ENCODE measurements at regions not wholly inside any gene's neighbourhood (a gene's known extent, or its start where the extent isn't known, plus 50 kb on each side); places are given as distances from the start of the nearest gene placed in this dataset.
"Not testable (repeated sequence)": the region's sequence is repeated elsewhere in the genome, so short reads cannot be mapped to it uniquely, and the experiment has no call there.

DNA sequence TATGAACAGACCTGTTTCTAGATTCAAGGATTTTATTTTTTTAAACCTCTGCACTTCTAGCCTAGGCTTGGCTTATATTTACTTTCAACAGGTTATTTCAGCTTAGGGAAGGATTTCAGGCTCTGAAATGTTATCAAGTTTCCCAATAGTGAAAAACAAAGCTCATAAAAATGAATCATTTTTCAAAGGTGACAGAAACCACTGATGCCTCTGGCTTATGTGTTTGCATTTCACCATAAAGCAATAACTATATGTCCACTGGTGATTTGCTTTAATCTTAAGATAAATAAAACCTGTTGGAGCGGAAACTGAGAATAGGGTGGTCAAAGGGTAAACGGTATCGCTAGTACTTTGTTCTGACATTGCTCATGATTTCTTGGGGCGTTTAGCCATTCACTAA is 141.2 kb upstream of the LRIG1 start:
- Histone ChIP-seq H3K9ac (ENCODE audit: low read length) (no peak overlapping the region), H4K20me1 (ENCODE audit: low read depth, low read length) (no peaks in the 10 kb centered on the region), H3K9me3 (ENCODE audit: insufficient read depth, low read length) (no peaks in the 10 kb centered on the region), H3F3A (ENCODE audit: insufficient read depth) (no peaks in the 10 kb centered on the region), H3K9me2 (replicated peaks; ENCODE audit: insufficient read depth, low read length) (no peaks in the 10 kb centered on the region), H3K4me2 (ENCODE audit: low read depth, low read length, poor library complexity, severe bottlenecking) (no peak overlapping the region), H3K27ac (ENCODE audit: low read depth, low read length) (no peak overlapping the region), H3K79me2 (ENCODE audit: insufficient read depth, low read length) (no peaks in the 10 kb centered on the region), H2AFZ (ENCODE audit: low read depth, low read length, severe bottlenecking) (no peak overlapping the region), H3K27me3 (ENCODE audit: low read length) (no peaks in the 10 kb centered on the region), H3K36me3 (ENCODE audit: low read length) (no peaks in the 10 kb centered on the region), H3K4me3 (ENCODE audit: insufficient read depth, low read length, poor library complexity, severe bottlenecking) (no peak overlapping the region)
- no peak for TF ChIP-seq EZH2phosphoT487 (conservative IDR thresholded peaks at IDR 0.05; ENCODE audit: low read length)
- TF ChIP-seq CTCF (IDR thresholded peaks at IDR 0.05; ENCODE audit: insufficient read depth, low read length, poor library complexity, severe bottlenecking): no peak

- no peak overlapping the region for H3K4me2 ChIP-seq (ENCODE audit: low read depth, low read length, poor library complexity, severe bottlenecking)
- no peak overlapping the region for H3K27ac ChIP-seq (ENCODE audit: low read depth, low read length)
- H2AFZ ChIP-seq (ENCODE audit: low read depth, low read length, severe bottlenecking): no peak overlapping the region
- no peaks in the 10 kb centered on the region for H4K20me1 ChIP-seq (ENCODE audit: low read depth, low read length)
- TF ChIP-seq CTCF (IDR thresholded peaks at IDR 0.05; ENCODE audit: insufficient read depth, low read length, poor library complexity, severe bottlenecking): no peak
- no peak for TF ChIP-seq EZH2phosphoT487 (conservative IDR thresholded peaks at IDR 0.05; ENCODE audit: low read length)
- no peaks in the 10 kb centered on the region for H3K36me3 ChIP-seq (ENCODE audit: low read length)
- no peaks in the 10 kb centered on the region for H3K79me2 ChIP-seq (ENCODE audit: insufficient read depth, low read length)
- H3K9ac ChIP-seq (ENCODE audit: low read length): no peak overlapping the region
- H3K27me3 ChIP-seq (ENCODE audit: low read length): no peaks in the 10 kb centered on the region
- no peaks in the 10 kb centered on the region for H3K9me3 ChIP-seq (ENCODE audit: insufficient read depth, low read length)
- no peak overlapping the region for H3K4me3 ChIP-seq (ENCODE audit: insufficient read depth, low read length, poor library complexity, severe bottlenecking)
- no peaks in the 10 kb centered on the region for H3K9me2 ChIP-seq (replicated peaks; ENCODE audit: insufficient read depth, low read length)
- no peaks in the 10 kb centered on the region for H3F3A ChIP-seq (ENCODE audit: insufficient read depth)
Observed at GRCh38 chr3:66642484-66642883, 141.7 kb upstream of the LRIG1 start.

DNA sequence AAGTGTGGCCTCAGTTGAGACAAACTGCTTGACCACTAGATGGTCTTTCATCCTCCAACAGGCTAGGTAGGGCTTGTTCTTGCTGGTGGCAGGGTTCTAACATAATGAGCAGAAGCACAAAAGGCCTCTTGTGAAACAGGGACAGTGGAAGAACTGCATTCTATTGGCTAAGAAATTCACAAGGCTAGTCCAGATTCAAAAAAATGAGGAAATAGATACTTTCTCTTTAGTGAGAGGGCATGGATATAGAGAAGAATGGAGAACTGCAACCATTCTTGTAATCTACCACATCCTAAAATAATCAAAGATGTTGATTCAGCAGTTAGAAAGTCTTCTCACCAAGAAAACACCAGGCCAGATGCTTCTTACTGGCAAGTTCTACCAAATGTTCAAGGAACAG is 143.7 kb upstream of the LRIG1 start:
- no peaks in the 10 kb centered on the region for H3K9me3 ChIP-seq (ENCODE audit: insufficient read depth, low read length)
- no peaks in the 10 kb centered on the region for H4K20me1 ChIP-seq (ENCODE audit: low read depth, low read length)
- no peak overlapping the region for H3K4me2 ChIP-seq (ENCODE audit: low read depth, low read length, poor library complexity, severe bottlenecking)
- no peaks in the 10 kb centered on the region for H3K79me2 ChIP-seq (ENCODE audit: insufficient read depth, low read length)
- no peak overlapping the region for H3K4me3 ChIP-seq (ENCODE audit: insufficient read depth, low read length, poor library complexity, severe bottlenecking)
- H3K9me2 ChIP-seq (replicated peaks; ENCODE audit: insufficient read depth, low read length): no peaks in the 10 kb centered on the region
- no peak overlapping the region for H3K9ac ChIP-seq (ENCODE audit: low read length)
- TF ChIP-seq CTCF (IDR thresholded peaks at IDR 0.05; ENCODE audit: insufficient read depth, low read length, poor library complexity, severe bottlenecking) (no peak), EZH2phosphoT487 (conservative IDR thresholded peaks at IDR 0.05; ENCODE audit: low read length) (no peak)
- H3K27me3 ChIP-seq (ENCODE audit: low read length): no peaks in the 10 kb centered on the region
- no peak overlapping the region for H3K27ac ChIP-seq (ENCODE audit: low read depth, low read length)
- H3K36me3 ChIP-seq (ENCODE audit: low read length): no peaks in the 10 kb centered on the region
- H2AFZ ChIP-seq (ENCODE audit: low read depth, low read length, severe bottlenecking): no peak overlapping the region
- no peaks in the 10 kb centered on the region for H3F3A ChIP-seq (ENCODE audit: insufficient read depth)

DNA sequence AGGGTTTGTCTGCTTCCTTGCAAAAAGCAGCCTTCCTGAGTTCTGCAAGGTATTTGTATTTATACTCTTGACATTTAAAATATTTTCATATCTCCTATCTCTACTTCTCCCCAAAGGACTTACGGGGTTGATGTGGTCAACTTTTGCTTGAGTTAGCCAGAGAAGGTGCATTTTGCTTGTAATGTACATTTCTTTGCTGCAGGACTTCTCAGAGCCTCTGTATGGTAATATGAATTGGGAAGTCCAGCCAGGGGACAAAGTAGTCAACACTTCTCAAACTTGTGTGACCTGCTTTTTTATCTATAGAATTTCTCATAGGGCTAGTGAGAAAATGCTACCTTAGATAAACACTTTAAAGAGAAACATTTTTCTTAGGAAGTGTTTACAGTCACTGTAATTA is 148.2 kb upstream of the LRIG1 start:
- no peak overlapping the region for H3K4me2 ChIP-seq (ENCODE audit: low read depth, low read length, poor library complexity, severe bottlenecking)
- H4K20me1 ChIP-seq (ENCODE audit: low read depth, low read length): no peaks in the 10 kb centered on the region
- H2AFZ ChIP-seq (ENCODE audit: low read depth, low read length, severe bottlenecking): no peak overlapping the region
- no peaks in the 10 kb centered on the region for H3K9me2 ChIP-seq (replicated peaks; ENCODE audit: insufficient read depth, low read length)
- no peaks in the 10 kb centered on the region for H3K36me3 ChIP-seq (ENCODE audit: low read length)
- TF ChIP-seq EZH2phosphoT487 (conservative IDR thresholded peaks at IDR 0.05; ENCODE audit: low read length): no peak
- no peak for TF ChIP-seq CTCF (IDR thresholded peaks at IDR 0.05; ENCODE audit: insufficient read depth, low read length, poor library complexity, severe bottlenecking)
- H3K27me3 ChIP-seq (ENCODE audit: low read length): no peaks in the 10 kb centered on the region
- H3K79me2 ChIP-seq (ENCODE audit: insufficient read depth, low read length): no peaks in the 10 kb centered on the region
- H3K27ac ChIP-seq (ENCODE audit: low read depth, low read length): no peak overlapping the region
- H3K9me3 ChIP-seq (ENCODE audit: insufficient read depth, low read length): no peaks in the 10 kb centered on the region
- no peak overlapping the region for H3K9ac ChIP-seq (ENCODE audit: low read length)
- no peaks in the 10 kb centered on the region for H3F3A ChIP-seq (ENCODE audit: insufficient read depth)
- no peak overlapping the region for H3K4me3 ChIP-seq (ENCODE audit: insufficient read depth, low read length, poor library complexity, severe bottlenecking)

GRCh38 chr3:66651520-66651919 is 150.7 kb upstream of the LRIG1 start:
- not testable (repeated sequence) for H3K4me3 ChIP-seq (ENCODE audit: insufficient read depth, low read length, poor library complexity, severe bottlenecking); H3K9me3 ChIP-seq (ENCODE audit: insufficient read depth, low read length); H3F3A ChIP-seq (ENCODE audit: insufficient read depth); H3K4me2 ChIP-seq (ENCODE audit: low read depth, low read length, poor library complexity, severe bottlenecking); H3K36me3 ChIP-seq (ENCODE audit: low read length); H3K27ac ChIP-seq (ENCODE audit: low read depth, low read length); H4K20me1 ChIP-seq (ENCODE audit: low read depth, low read length); H3K79me2 ChIP-seq (ENCODE audit: insufficient read depth, low read length); H2AFZ ChIP-seq (ENCODE audit: low read depth, low read length, severe bottlenecking); H3K27me3 ChIP-seq (ENCODE audit: low read length); H3K9ac ChIP-seq (ENCODE audit: low read length); H3K9me2 ChIP-seq (replicated peaks; ENCODE audit: insufficient read depth, low read length)

Measured in SU-DHL-6 (cell line).